ENCODE measurements at regions not wholly inside any gene's neighbourhood (a gene's known extent, or its start where the extent isn't known, plus 50 kb on each side); places are given as distances from the start of the nearest gene placed in this dataset.

GRCh38 chr15:70602834-70603560, 160.4 kb downstream of the UACA start:
- Histone ChIP-seq H3K4me3 (ENCODE audit: low read depth in 1 of 2, low read length in 2 of 2) (no peak overlapping the region), H3K36me3 (ENCODE audit: control insufficient read depth in 2 of 2, insufficient read depth in 2 of 2, low read length in 1 of 2) (no peaks in the 10 kb centered on the region), H3K9me3 (ENCODE audit: control insufficient read depth in 2 of 2, insufficient read depth in 1 of 2, low read depth in 1 of 2, low read length in 1 of 2) (peaks cover 3 to 4% of the 10 kb centered on the region in 2 donors), H3K4me1 (ENCODE audit: control insufficient read depth in 2 of 2, insufficient read depth in 2 of 2, low read length in 1 of 2) (peaks cover 0 to 8% of the 10 kb centered on the region in 2 donors), H3K27ac (ENCODE audit: low read depth in 2 of 2, low read length in 1 of 2) (no peak overlapping the region), H3K27me3 (ENCODE audit: control insufficient read depth in 1 of 2, insufficient read depth in 2 of 2, low read length in 2 of 2) (no peaks in the 10 kb centered on the region)
- WGBS, 2 donors, result 78 to 80% methylated on average over 12 of the region's 12 CpGs

GRCh38 chr15:70602281-70602680, 161.1 kb downstream of the UACA start:
- Histone ChIP-seq H3K27me3 (ENCODE audit: control insufficient read depth in 1 of 2, insufficient read depth in 2 of 2, low read length in 2 of 2) (no peaks in the 10 kb centered on the region), H3K4me3 (ENCODE audit: low read depth in 1 of 2, low read length in 2 of 2) (no peak overlapping the region), H3K9me3 (ENCODE audit: control insufficient read depth in 2 of 2, insufficient read depth in 1 of 2, low read depth in 1 of 2, low read length in 1 of 2) (peaks cover 3 to 4% of the 10 kb centered on the region in 2 donors), H3K27ac (ENCODE audit: low read depth in 2 of 2, low read length in 1 of 2) (no peak overlapping the region), H3K4me1 (ENCODE audit: control insufficient read depth in 2 of 2, insufficient read depth in 2 of 2, low read length in 1 of 2) (peaks cover 0 to 8% of the 10 kb centered on the region in 2 donors), H3K36me3 (ENCODE audit: control insufficient read depth in 2 of 2, insufficient read depth in 2 of 2, low read length in 1 of 2) (no peaks in the 10 kb centered on the region)
- 87 to 89% methylated on average over 4 of the region's 4 CpGs for WGBS, 2 donors

- H3K4me1 ChIP-seq (ENCODE audit: control insufficient read depth in 2 of 2, insufficient read depth in 2 of 2, low read length in 1 of 2), result peaks cover 0 to 3% of the 10 kb centered on the region in 2 donors
- no peak overlapping the region for H3K4me3 ChIP-seq (ENCODE audit: low read depth in 1 of 2, low read length in 2 of 2)
- H3K36me3 ChIP-seq (ENCODE audit: control insufficient read depth in 2 of 2, insufficient read depth in 2 of 2, low read length in 1 of 2), result no peaks in the 10 kb centered on the region
- no peaks in the 10 kb centered on the region for H3K27me3 ChIP-seq (ENCODE audit: control insufficient read depth in 1 of 2, insufficient read depth in 2 of 2, low read length in 2 of 2)
- WGBS, 2 donors, result 96 to 98% methylated on average over 3 of the region's 3 CpGs
- no peak overlapping the region for H3K27ac ChIP-seq (ENCODE audit: low read depth in 2 of 2, low read length in 1 of 2)
- H3K9me3 ChIP-seq (ENCODE audit: control insufficient read depth in 2 of 2, insufficient read depth in 1 of 2, low read depth in 1 of 2, low read length in 1 of 2), result peaks cover 3 to 4% of the 10 kb centered on the region in 2 donors
These were observed 165.4 kb downstream of the UACA start for GRCh38 chr15:70597945-70598344.

GRCh38 chr15:70597056-70597603, 166.2 kb downstream of the UACA start:
- 57 to 67% methylated on average over 5 of the region's 5 CpGs for WGBS, 2 donors
- no peaks in the 10 kb centered on the region for H3K36me3 ChIP-seq (ENCODE audit: control insufficient read depth in 2 of 2, insufficient read depth in 2 of 2, low read length in 1 of 2)
- H3K27ac ChIP-seq (ENCODE audit: low read depth in 2 of 2, low read length in 1 of 2), result no peak overlapping the region
- H3K27me3 ChIP-seq (ENCODE audit: control insufficient read depth in 1 of 2, insufficient read depth in 2 of 2, low read length in 2 of 2), result no peaks in the 10 kb centered on the region
- H3K4me1 ChIP-seq (ENCODE audit: control insufficient read depth in 2 of 2, insufficient read depth in 2 of 2, low read length in 1 of 2), result peaks cover 0 to 3% of the 10 kb centered on the region in 2 donors
- peaks cover 3 to 4% of the 10 kb centered on the region in 2 donors for H3K9me3 ChIP-seq (ENCODE audit: control insufficient read depth in 2 of 2, insufficient read depth in 1 of 2, low read depth in 1 of 2, low read length in 1 of 2)
- H3K4me3 ChIP-seq (ENCODE audit: low read depth in 1 of 2, low read length in 2 of 2), result no peak overlapping the region

- WGBS, 2 donors, result 90 to 94% methylated on average over 2 of the region's 2 CpGs
- Histone ChIP-seq H3K27ac (ENCODE audit: low read depth in 2 of 2, low read length in 1 of 2) (no peak overlapping the region), H3K36me3 (ENCODE audit: control insufficient read depth in 2 of 2, insufficient read depth in 2 of 2, low read length in 1 of 2) (no peaks in the 10 kb centered on the region)
These were observed 166.9 kb downstream of the UACA start for GRCh38 chr15:70596354-70597055.

GRCh38 chr15:70593795-70594194, 169.6 kb downstream of the UACA start:
- H3K4me3 ChIP-seq (ENCODE audit: low read depth in 1 of 2, low read length in 2 of 2), result no peak overlapping the region
- H3K9me3 ChIP-seq (ENCODE audit: control insufficient read depth in 2 of 2, insufficient read depth in 1 of 2, low read depth in 1 of 2, low read length in 1 of 2), result peaks cover 0 to under 1% of the 10 kb centered on the region in 2 donors
- no peaks in the 10 kb centered on the region for H3K36me3 ChIP-seq (ENCODE audit: control insufficient read depth in 2 of 2, insufficient read depth in 2 of 2, low read length in 1 of 2)
- no peak overlapping the region for H3K27ac ChIP-seq (ENCODE audit: low read depth in 2 of 2, low read length in 1 of 2)
- no peaks in the 10 kb centered on the region for H3K4me1 ChIP-seq (ENCODE audit: control insufficient read depth in 2 of 2, insufficient read depth in 2 of 2, low read length in 1 of 2)
- no peaks in the 10 kb centered on the region for H3K27me3 ChIP-seq (ENCODE audit: control insufficient read depth in 1 of 2, insufficient read depth in 2 of 2, low read length in 2 of 2)

More at GRCh38 chr15:70596354-70597055, 166.9 kb downstream of the UACA start:
- H3K4me1 ChIP-seq (ENCODE audit: control insufficient read depth in 2 of 2, insufficient read depth in 2 of 2, low read length in 1 of 2), result no peaks in the 10 kb centered on the region
- H3K9me3 ChIP-seq (ENCODE audit: control insufficient read depth in 2 of 2, insufficient read depth in 1 of 2, low read depth in 1 of 2, low read length in 1 of 2), result peaks cover 3 to 4% of the 10 kb centered on the region in 2 donors
- H3K27me3 ChIP-seq (ENCODE audit: control insufficient read depth in 1 of 2, insufficient read depth in 2 of 2, low read length in 2 of 2), result no peaks in the 10 kb centered on the region
- no peak overlapping the region for H3K4me3 ChIP-seq (ENCODE audit: low read depth in 1 of 2, low read length in 2 of 2)

- no peak overlapping the region for H3K27ac ChIP-seq (ENCODE audit: low read depth in 2 of 2, low read length in 1 of 2)
- WGBS, 2 donors, result 69 to 70% methylated on average over 4 of the region's 4 CpGs
- H3K4me3 ChIP-seq (ENCODE audit: low read depth in 1 of 2, low read length in 2 of 2), result no peak overlapping the region
- no peaks in the 10 kb centered on the region for H3K36me3 ChIP-seq (ENCODE audit: control insufficient read depth in 2 of 2, insufficient read depth in 2 of 2, low read length in 1 of 2)
- H3K4me1 ChIP-seq (ENCODE audit: control insufficient read depth in 2 of 2, insufficient read depth in 2 of 2, low read length in 1 of 2), result peaks cover 0 to 3% of the 10 kb centered on the region in 2 donors
- peaks cover 0 to 3% of the 10 kb centered on the region in 2 donors for H3K27me3 ChIP-seq (ENCODE audit: control insufficient read depth in 1 of 2, insufficient read depth in 2 of 2, low read length in 2 of 2)
- no peaks in the 10 kb centered on the region for H3K9me3 ChIP-seq (ENCODE audit: control insufficient read depth in 2 of 2, insufficient read depth in 1 of 2, low read depth in 1 of 2, low read length in 1 of 2)
These were observed 173.6 kb downstream of the UACA start for GRCh38 chr15:70589728-70590127.

- Histone ChIP-seq H3K36me3 (ENCODE audit: control insufficient read depth in 2 of 2, insufficient read depth in 2 of 2, low read length in 1 of 2) (no peaks in the 10 kb centered on the region), H3K4me3 (ENCODE audit: low read depth in 1 of 2, low read length in 2 of 2) (no peak overlapping the region), H3K9me3 (ENCODE audit: control insufficient read depth in 2 of 2, insufficient read depth in 1 of 2, low read depth in 1 of 2, low read length in 1 of 2) (no peaks in the 10 kb centered on the region), H3K27me3 (ENCODE audit: control insufficient read depth in 1 of 2, insufficient read depth in 2 of 2, low read length in 2 of 2) (peaks cover 0 to 3% of the 10 kb centered on the region in 2 donors), H3K4me1 (ENCODE audit: control insufficient read depth in 2 of 2, insufficient read depth in 2 of 2, low read length in 1 of 2) (peaks cover 0 to 3% of the 10 kb centered on the region in 2 donors), H3K27ac (ENCODE audit: low read depth in 2 of 2, low read length in 1 of 2) (no peak overlapping the region)
These were observed 174.1 kb downstream of the UACA start for GRCh38 chr15:70589221-70589620.

GRCh38 chr15:70588613-70589012, 174.7 kb downstream of the UACA start:
- H3K4me1 ChIP-seq (ENCODE audit: control insufficient read depth in 2 of 2, insufficient read depth in 2 of 2, low read length in 1 of 2), result peaks cover 0 to 3% of the 10 kb centered on the region in 2 donors
- 94 to 95% methylated on average over 4 of the region's 4 CpGs for WGBS, 2 donors
- H3K27ac ChIP-seq (ENCODE audit: low read depth in 2 of 2, low read length in 1 of 2), result no peak overlapping the region
- H3K9me3 ChIP-seq (ENCODE audit: control insufficient read depth in 2 of 2, insufficient read depth in 1 of 2, low read depth in 1 of 2, low read length in 1 of 2), result no peaks in the 10 kb centered on the region
- no peak overlapping the region for H3K4me3 ChIP-seq (ENCODE audit: low read depth in 1 of 2, low read length in 2 of 2)
- H3K36me3 ChIP-seq (ENCODE audit: control insufficient read depth in 2 of 2, insufficient read depth in 2 of 2, low read length in 1 of 2), result no peaks in the 10 kb centered on the region
- H3K27me3 ChIP-seq (ENCODE audit: control insufficient read depth in 1 of 2, insufficient read depth in 2 of 2, low read length in 2 of 2), result peaks cover 0 to 3% of the 10 kb centered on the region in 2 donors

All from esophagus (tissue), 2 donors.